Fibroblast of gingiva (primary cell): ENCODE measurements at regions not wholly inside any gene's neighbourhood (a gene's known extent, or its start where the extent isn't known, plus 50 kb on each side); places are given as distances from the start of the nearest gene placed in this dataset.
"Not testable (repeated sequence)": the region's sequence is repeated elsewhere in the genome, so short reads cannot be mapped to it uniquely, and the experiment has no call there.

Source experiments
- DNase-seq: peaks from one replicate; pipeline ENCODE4 v3.0.0-alpha.2; 2011; ENCODE audit warnings: low read depth

GRCh38 chr14:101080922-101081593, 177.5 kb upstream of the RTL1 start:
- DNase-seq = no peak

GRCh38 chr14:101082036-101082435, 178.5 kb upstream of the RTL1 start:
- DNase-seq = no peak

GRCh38 chr14:101082436-101083384, 179.2 kb upstream of the RTL1 start:
- no peak for DNase-seq

DNA sequence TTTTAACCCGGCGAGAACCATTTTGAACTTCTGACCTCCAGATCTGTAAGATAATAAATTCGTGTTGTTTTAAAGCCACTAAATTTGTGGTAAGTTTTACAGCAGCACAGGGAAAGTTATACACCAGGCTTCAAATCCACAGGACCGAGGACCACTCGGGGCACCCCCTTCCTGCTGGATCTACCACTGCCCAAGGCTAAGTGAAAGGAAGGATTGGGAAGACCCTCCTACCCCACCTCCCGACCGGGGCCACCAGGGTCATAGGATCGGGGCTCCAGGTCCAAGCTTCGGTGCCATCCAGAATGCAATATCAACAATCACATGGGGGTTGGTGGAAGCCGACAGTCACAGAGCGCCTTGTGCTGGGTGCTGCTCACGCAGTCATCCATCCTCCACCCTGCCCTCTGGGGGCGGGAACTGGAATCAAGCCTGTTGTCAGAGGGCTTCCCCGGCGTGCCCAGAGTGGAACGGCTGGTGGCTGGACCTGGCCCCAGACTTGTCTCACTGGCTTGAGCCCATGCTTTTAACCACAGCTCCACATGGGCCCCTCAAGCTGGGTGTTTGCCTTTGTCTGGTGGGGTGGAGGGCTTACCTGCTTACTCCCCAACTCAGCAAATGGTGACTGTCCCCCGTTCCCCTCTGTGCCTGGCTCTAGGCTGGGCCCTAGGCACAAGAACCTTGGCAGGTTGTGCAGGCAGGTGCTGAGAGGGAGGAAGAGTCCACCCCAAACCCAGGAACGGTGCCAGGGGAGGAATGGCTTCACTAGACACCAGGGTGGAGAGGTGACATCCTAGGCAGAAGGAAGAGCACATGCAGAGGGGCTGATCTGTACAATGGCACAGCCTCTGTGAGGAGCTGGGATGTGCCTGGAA, 180.3 kb upstream of the RTL1 start:
- DNase-seq = no peak

DNA sequence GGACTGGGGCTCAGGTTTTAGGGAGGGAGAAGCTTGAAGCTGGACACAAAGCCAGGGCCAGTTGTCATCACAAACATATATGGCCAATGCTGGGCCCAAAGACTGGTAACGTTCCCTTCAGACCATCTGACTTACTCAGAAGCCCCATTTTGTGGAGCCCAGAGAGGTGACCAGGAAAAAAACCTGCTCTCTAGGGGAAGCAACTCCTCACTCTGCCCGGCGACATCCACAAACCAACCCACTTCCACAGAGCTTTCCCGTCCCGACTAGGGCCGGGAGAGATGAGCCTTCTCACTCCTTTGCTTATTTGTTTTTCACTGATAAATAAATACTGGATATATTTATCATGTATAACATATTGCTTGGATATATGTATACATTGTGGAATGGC, 180.9 kb upstream of the RTL1 start:
- no peak for DNase-seq

DNA sequence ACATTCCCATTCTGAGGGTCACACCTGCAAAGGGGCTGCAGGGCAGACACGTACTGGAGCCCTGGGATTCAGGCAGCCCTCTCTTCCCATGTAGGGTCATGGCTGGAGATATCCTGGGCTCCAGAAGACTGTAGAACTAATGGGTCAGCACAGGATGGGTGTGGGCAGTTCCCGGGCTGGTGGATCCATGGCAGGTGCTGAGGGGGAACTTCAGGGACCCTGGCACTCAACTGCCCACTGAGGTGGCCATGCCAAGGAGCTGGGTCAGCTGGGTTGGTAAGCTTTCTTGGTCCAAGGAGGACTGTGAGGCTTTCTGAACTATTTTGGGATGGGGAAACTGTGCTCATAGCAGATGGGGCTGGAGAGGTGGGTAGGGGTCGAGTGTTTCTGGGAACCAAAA, 183.4 kb upstream of the RTL1 start:
- no peak for DNase-seq

GRCh38 chr14:101087614-101088394, 184.3 kb upstream of the RTL1 start:
- peak; percentile 82 for DNase-seq

DNA sequence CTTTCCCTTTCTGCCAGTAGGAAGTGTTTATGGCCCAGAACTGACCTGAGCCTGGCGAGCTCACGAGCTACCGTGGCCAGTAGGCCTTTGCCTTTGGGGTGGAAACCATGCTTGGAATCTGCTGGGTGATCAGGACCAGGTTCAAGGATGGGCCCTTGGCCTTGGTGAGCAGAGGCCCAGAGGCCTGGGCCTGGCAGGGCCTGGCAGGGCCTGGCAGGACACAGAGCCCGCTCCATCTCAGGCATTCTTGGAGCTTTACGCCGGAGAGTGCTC, 184.8 kb upstream of the RTL1 start:
- no peak for DNase-seq

DNA sequence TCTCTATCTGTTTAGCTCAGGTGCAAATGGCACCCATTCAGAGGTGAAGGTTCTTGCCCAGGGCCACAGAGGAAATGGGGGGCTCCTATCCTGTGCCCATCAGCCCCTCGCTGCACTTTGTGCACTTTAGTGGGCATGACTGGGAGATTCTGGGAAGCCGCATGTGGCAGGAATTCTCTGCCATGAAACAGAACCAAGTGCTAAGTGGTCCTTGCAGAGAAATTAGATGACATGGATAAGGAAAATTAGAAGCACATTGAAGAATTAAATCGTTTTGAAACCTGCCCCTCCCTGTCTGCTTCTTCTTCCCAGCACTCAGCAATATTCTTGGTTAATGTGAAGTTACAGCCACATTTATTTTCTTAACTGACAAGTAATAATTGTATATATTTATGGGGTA, 185.2 kb upstream of the RTL1 start:
- DNase-seq = no peak

DNA sequence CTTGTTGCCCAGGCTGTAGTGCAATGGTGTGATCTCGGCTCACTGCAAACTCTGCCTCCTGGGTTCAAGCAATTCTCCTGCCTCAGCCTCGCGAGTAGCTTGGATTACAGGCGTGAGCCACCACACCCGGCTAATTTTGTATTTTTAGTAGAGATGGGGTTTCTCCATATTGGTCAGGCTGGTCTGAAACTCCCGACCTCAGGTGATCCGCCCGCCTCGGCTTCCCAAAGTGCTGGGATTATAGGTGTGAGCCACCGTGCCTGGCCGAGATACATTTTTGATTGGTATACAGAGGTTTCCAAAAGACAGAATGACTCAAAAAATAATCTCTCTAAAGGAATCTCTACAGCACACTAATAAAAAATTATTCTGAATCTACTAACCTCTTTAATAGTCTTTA, 187.0 kb upstream of the RTL1 start:
- not testable (repeated sequence) for DNase-seq

GRCh38 chr14:101090976-101091375, 187.5 kb upstream of the RTL1 start:
- DNase-seq = no peak

GRCh38 chr14:101094916-101095315, 191.4 kb upstream of the RTL1 start:
- DNase-seq = not testable (repeated sequence)

DNA sequence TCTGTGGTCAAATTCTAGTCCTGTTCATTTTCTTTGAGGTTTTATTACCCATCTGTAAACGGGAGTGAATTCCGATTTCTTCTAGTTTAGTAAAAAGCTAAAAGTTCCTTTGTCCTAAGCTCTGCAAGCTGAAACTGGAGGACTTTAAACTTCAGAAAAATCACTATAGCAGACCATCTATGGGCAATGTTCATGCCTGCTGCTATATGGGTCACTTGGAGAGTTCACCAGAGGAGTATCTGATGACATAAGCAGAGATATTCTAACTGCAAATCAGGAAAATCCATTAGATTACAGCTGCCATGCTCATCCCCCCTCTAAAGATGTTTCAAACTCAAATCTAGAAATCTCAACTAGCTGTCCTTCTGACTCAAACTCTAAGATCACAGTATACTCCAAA, 193.0 kb upstream of the RTL1 start:
- DNase-seq = no peak

GRCh38 chr14:101097109-101097793, 193.7 kb upstream of the RTL1 start:
- no peak for DNase-seq

GRCh38 chr14:101098177-101098576, 194.7 kb upstream of the RTL1 start:
- DNase-seq = no peak

DNA sequence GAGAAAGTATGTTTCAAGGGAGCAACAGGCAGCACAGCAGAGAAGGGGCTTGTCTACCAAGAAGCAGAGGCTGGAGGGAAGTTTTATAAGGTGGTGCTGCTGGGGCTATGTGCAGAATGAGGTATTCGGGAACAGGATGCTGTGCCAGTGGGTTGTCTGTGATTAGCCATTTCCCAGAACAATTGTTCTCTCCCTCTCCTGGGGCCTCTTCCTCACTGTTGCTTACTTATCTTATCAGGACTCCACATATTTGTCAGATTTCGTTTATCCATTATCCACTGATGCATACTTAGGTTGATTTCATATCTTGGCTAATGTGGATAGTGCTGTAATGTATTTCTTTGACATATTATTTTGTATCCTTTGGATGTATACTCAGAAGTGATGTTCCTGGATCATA, 195.1 kb upstream of the RTL1 start:
- no peak for DNase-seq

GRCh38 chr14:101101456-101102056, 198.0 kb upstream of the RTL1 start:
- no peak for DNase-seq

GRCh38 chr14:101102875-101103274, 199.4 kb upstream of the RTL1 start:
- no peak for DNase-seq

- no peak for DNase-seq
Measured at GRCh38 chr14:101103321-101103901, 199.9 kb upstream of the RTL1 start.

GRCh38 chr14:101104485-101104884, 201.0 kb upstream of the RTL1 start:
- no peak for DNase-seq

GRCh38 chr14:101105045-101105444, 201.5 kb upstream of the RTL1 start:
- no peak for DNase-seq
